ENCODE measurements at regions not wholly inside any gene's neighbourhood (a gene's known extent, or its start where the extent isn't known, plus 50 kb on each side); places are given as distances from the start of the nearest gene placed in this dataset.
"Not testable (repeated sequence)": the region's sequence is repeated elsewhere in the genome, so short reads cannot be mapped to it uniquely, and the experiment has no call there.

DNA sequence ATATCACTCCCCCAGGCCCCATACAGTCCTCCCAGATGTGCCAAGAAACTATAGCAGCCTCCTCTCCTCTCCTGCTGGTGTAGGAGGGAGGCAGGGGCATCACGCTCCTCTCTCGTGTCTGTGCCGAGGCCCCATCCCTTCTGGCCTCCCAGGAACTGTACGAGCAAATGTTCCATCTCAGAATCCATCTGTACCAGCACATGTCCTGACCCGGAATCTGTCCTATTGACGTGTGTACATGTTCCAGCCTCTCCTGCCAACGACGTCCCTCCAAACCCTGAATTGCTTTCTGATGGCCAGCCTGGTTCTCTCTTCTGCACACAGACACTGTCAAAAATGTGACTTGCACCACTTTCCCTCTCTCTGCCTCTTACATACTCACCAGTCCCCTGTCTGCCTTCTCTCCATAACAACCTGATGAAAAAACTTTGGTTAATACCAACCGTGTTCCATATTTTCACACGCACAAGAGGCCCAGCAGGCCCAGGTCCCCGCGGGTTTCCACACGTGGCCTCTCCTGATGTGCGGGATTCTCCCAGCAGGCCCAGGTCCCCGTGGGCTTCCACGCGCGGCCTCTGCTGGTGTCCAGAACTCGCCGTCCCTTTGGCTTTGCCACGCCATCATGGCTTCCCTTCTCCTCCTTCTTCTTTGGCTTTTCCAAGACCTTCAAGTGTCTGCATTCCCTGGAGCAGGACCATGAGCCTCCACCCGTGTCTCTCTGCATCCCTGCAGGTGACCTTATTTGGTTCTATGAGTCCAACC is 125.2 kb upstream of the THBS2 start:
- DNase-seq (ENCODE audit: low spot score), result no peak

GRCh38 chr6:169376458-169376857 is 122.8 kb upstream of the THBS2 start:
- DNase-seq (ENCODE audit: low spot score), result no peak

DNA sequence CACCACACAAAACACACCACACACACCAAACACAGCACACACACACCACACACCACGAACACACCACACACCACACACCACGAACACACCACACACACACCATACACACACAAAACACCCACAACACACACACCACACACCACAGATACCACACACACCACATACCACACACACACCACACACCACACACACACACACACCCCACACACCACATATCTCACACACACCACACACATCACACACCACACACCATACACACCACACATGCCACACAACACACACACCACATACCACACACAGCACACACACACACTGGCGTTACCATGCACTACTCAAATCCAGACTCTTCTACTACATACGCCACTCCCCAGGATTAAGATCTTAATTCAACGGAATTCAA is 118.9 kb upstream of the THBS2 start:
- DNase-seq (ENCODE audit: low spot score), result no peak

GRCh38 chr6:169371344-169372127 is 117.9 kb upstream of the THBS2 start:
- no peak for DNase-seq (ENCODE audit: low spot score)

GRCh38 chr6:169370666-169371343 is 117.2 kb upstream of the THBS2 start:
- no peak for DNase-seq (ENCODE audit: low spot score)

GRCh38 chr6:169370054-169370453 is 116.4 kb upstream of the THBS2 start:
- no peak for DNase-seq (ENCODE audit: low spot score)

GRCh38 chr6:169368200-169368599 is 114.6 kb upstream of the THBS2 start:
- no peak for DNase-seq (ENCODE audit: low spot score)

GRCh38 chr6:169367507-169367906 is 113.9 kb upstream of the THBS2 start:
- no peak for DNase-seq (ENCODE audit: low spot score)

- no peak for DNase-seq (ENCODE audit: low spot score)
These were observed 112.7 kb upstream of the THBS2 start for GRCh38 chr6:169366258-169366901.

DNA sequence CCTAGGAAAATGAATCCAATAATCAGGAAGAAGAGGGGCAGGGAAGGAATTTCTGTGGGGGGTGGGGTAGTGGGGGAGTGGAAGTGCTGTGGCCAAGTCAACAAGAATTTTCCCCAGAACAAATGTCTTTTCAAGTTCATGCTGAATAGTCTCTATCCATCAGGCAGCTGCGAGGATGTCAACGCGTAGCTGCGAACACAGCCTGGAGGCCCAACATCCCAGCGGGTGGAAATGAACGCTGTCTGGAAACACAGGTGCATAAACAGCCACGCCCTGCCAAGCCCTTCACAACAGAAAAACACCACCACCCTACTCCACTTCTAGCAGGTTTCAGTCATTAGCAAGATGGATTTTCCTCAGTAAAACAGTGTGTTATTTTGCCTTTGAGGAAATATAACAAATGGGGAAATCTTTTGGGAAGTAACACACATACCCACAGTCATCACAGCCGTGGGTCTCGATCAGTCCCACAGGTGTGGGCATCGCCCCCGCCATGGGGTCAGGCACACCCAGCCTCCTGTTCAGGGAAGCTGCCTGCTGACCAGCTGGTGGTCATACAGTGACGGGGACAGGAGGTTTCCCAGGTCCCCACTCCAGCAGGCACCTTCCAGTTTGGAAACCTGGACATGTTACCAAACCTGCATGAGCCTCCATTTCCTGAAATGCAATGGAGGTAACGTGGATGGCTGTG is 112.1 kb upstream of the THBS2 start:
- peak; percentile 1 for DNase-seq (ENCODE audit: low spot score)

GRCh38 chr6:169363590-169363989 is 109.9 kb upstream of the THBS2 start:
- DNase-seq (ENCODE audit: low spot score), result no peak

- DNase-seq (ENCODE audit: low spot score), result no peak
These were observed 109.0 kb upstream of the THBS2 start for GRCh38 chr6:169362501-169363121.

DNA sequence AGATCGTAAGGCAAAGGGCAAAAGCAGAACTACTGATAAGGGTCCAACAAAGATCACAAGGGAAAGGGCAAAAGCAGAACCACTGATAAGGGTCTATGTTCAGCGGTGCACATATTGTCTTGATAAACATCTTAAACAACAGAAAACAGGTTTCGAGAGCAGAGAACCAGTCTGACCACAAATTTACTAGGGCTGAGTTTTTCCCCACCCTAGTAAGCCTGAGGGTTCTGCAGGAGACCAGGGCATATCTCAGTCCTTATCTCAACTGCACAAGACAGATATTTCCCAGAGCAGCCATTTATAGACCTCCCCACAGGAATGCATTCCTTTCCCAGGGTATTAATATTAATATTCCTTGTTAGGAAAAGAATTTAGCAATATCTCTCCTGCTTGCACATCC is 101.4 kb upstream of the THBS2 start:
- DNase-seq (ENCODE audit: low spot score), result not testable (repeated sequence)

DNA sequence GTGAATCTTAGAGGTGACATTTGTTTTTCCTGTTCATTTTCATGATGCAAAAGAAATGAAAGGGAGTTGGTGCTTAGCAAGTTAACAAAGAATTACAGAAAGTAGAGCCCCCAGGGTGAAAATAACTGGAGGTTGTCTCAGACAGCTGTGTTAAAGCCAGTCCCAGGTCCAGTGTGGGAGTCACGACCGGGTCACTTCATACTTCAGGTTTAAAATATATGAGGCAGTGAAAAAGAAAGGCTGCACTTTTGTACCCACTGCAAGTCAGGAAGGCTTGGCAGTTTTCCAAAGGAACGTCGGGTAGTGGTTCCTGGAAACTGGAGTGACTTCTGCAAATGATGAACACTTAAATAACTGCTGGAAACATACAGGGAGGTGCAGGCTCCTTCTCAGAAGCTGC is 91.5 kb upstream of the THBS2 start:
- no peak for DNase-seq (ENCODE audit: low spot score)

GRCh38 chr6:169344750-169345065 is 91.1 kb upstream of the THBS2 start:
- no peak for DNase-seq (ENCODE audit: low spot score)

DNA sequence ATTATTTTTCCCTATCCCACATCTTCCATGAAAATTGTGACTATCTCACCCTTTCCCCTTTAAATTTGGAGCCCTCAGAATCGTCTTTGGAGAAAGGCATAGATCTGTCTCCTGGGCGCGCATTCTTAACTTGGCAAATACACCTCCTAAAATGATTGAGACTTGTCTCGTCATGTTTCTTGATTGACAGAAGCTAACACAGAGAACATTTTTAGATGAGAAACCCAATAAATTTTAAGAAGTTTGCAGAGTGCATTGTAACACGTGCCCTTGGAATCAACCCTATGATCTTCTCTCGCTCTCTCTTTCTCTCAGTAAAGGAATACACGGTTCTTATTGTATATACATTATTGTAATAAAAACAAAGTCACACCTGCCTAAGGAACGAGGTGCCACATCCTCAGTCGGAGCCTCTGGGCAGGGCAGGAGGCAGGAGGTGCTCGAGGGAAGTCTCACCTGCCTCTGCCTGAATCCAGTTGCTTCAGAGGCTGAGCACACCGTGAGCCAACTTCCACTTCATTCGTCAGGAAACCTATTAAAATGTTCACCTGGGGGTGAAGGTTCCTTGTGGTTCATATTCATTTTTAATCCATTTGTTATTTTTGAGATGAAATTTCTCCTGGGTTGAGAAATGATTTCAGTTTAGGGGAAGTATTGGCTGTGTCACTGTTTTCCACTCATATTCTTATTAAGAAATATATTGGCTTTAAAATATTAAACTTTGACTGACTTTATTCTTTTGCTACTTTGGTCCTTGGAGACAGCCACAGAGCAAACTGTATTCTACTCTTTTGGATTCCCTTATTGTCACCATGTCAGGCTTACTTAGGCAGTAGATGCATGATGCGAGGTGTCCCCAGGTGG is 90.5 kb upstream of the THBS2 start:
- no peak for DNase-seq (ENCODE audit: low spot score)

DNA sequence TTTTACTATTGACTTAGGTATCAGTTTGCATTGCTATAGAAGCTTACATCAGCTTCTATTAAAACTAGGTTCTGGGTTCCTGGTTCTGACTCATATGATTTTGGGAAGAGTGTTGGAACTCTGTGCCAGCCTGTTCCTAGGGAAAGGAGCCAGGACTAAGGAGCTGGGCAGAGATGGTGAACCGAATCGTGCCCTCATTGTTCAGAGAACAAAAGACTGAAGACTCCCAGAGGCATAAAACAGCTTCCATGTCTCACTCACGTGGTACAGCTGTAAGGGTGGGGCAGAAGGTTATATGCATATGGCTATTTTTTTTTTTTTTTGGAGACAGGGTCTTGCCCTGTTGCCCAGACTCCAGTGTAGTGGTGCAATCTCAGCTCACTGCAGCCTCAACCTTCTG is 89.1 kb upstream of the THBS2 start:
- DNase-seq (ENCODE audit: low spot score), result no peak

DNA sequence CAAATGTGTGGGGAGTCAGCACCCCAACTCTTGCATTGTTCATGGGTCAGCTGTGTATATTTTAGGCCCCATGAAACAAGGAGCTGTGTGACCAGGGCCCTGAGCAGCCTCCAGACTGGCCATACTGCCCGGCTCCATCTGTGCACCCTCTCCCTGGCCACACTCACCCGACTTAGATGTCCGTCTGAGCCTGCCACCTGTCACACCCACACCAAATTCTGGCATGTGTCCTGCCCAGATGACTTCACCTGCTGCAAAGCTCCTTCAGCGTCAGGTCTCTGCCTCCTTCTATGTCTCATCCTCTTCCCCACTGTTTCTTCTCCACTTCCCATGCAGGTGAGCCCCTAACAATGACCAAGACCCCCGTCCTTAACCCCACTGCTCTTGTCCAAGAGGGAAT is 88.1 kb upstream of the THBS2 start:
- no peak for DNase-seq (ENCODE audit: low spot score)

GRCh38 chr6:169341065-169341464 is 87.4 kb upstream of the THBS2 start:
- no peak for DNase-seq (ENCODE audit: low spot score)

- no peak for DNase-seq (ENCODE audit: low spot score)
These were observed 86.7 kb upstream of the THBS2 start for GRCh38 chr6:169340395-169340794.
